Body of pancreas (tissue), 4 donors: ENCODE measurements at regions not wholly inside any gene's neighbourhood (a gene's known extent, or its start where the extent isn't known, plus 50 kb on each side); places are given as distances from the start of the nearest gene placed in this dataset.
A peak's percentile ranks its signal among the peaks of the same experiment; 100 is the strongest.

ENCODE experiments used
- ATAC-seq: fragments of 150-250 bp; one replicate; pipeline ENCODE4 v1.9.1; 2016
- DNase-seq, 4 donors: peaks; one replicate each; pipeline ENCODE4 v3.0.0-alpha.2; 2019
- H3K27ac ChIP-seq, 4 donors: fragments of 200-600 bp; sonication (generic); 1 replicate in 3 of 4; 2 replicates in 1 of 4; pipeline versions ENCODE4 v1.5.1 to v1.6.1; 2016 to 2019; ENCODE audit warnings: mild to moderate bottlenecking in 1 of 4, mixed read lengths in 1 of 4, moderate library complexity in 1 of 4
- H3K27me3 ChIP-seq, 2 donors: fragments of 200-600 bp; sonication (generic); one replicate each; pipeline ENCODE4 v1.6.0; 2016; ENCODE audit warnings: mild to moderate bottlenecking in 1 of 2
- H3K36me3 ChIP-seq, 2 donors: fragments of 200-600 bp; sonication (generic); replicated peaks in 1 of 2; 2 replicates each; pipeline ENCODE4 v1.5.1; 2016; ENCODE audit warnings: low read depth in 2 of 2; ENCODE audit not compliant: insufficient read depth in 1 of 2
- H3K4me1 ChIP-seq: fragments of 200-600 bp; sonication (generic); one replicate; pipeline ENCODE4 v1.6.0; 2016
- H3K4me3 ChIP-seq, 2 donors: fragments of 200-600 bp; sonication (generic); 1 replicate in 1 of 2; 2 replicates in 1 of 2; pipeline ENCODE4 v1.5.1; 2016 to 2019
- H3K9me3 ChIP-seq, 3 donors: fragments of 200-600 bp; sonication (generic); 1 replicate in 2 of 3; 2 replicates in 1 of 3; pipeline ENCODE4 v1.5.1; 2016
- POLR2A ChIP-seq, 3 donors: fragments of 450-650 bp; IDR thresholded peaks; one replicate each; pipeline ENCODE4 v1.6.1; 2016; ENCODE audit warnings: antibody characterized with exemption in 3 of 3, mild to moderate bottlenecking in 2 of 3
- WGBS, 2 donors: methylation state at CpG; one replicate each; pipeline ENCODE4 v1.1.5; 2017; 5-methylcytosine and 5-hydroxymethylcytosine counted together
- intact Hi-C: fragments of 100-400 bp; cut with DNase I; formaldehyde crosslinking; loops from one replicate; pipeline ENCODE4 v1.15.1; 2023
- TF ChIP-seq, protein P1 (sequence below), 7 experiments: fragments of 450-650 bp in 4 of 7; fragments of 200-600 bp in 3 of 7; sonication (generic) in 3 of 7; IDR thresholded peaks; one replicate each; pipeline ENCODE4 v1.5.1; 2016 to 2019; ENCODE audit warnings: antibody characterized with exemption in 7 of 7

DNA sequence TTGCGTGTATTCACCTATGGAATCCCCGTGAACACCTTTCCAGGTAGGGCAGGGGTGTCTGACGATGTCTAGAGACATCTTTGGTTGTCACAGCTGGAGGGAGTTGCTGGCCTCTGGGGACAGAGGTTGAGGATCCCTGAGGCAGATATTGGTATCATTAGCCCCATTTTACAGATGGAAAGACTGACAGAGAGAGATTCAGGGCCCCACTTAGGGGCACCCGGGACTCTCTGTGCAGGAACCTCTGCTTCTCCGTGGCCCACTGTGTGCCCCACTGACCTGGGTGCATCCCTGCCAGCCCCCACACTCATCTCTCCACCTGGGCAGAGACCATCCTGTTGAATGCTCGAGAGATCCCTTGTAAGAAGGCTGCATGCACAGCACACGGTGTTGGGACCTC is 111.2 kb downstream of the EDN3 start:
- ATAC-seq: no peak
- no peaks in the 10 kb centered on the region for H3K27me3 ChIP-seq
- WGBS, 2 donors: 59 to 64% methylated on average over 6 to 7 of the region's 7 CpGs
- H3K27ac ChIP-seq: no peak overlapping the region
- H3K4me3 ChIP-seq: no peak overlapping the region
- no peaks in the 10 kb centered on the region for H3K9me3 ChIP-seq
- no peak for DNase-seq
- TF ChIP-seq POLR2A (IDR thresholded peaks at IDR 0.05): no peak
- TF ChIP-seq, protein P1, sequence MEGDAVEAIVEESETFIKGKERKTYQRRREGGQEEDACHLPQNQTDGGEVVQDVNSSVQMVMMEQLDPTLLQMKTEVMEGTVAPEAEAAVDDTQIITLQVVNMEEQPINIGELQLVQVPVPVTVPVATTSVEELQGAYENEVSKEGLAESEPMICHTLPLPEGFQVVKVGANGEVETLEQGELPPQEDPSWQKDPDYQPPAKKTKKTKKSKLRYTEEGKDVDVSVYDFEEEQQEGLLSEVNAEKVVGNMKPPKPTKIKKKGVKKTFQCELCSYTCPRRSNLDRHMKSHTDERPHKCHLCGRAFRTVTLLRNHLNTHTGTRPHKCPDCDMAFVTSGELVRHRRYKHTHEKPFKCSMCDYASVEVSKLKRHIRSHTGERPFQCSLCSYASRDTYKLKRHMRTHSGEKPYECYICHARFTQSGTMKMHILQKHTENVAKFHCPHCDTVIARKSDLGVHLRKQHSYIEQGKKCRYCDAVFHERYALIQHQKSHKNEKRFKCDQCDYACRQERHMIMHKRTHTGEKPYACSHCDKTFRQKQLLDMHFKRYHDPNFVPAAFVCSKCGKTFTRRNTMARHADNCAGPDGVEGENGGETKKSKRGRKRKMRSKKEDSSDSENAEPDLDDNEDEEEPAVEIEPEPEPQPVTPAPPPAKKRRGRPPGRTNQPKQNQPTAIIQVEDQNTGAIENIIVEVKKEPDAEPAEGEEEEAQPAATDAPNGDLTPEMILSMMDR (IDR thresholded peaks at IDR 0.05): no peak
- intact Hi-C loops: no loop called here
- H3K4me1 ChIP-seq: no peaks in the 10 kb centered on the region
- no peaks in the 10 kb centered on the region for H3K36me3 ChIP-seq

DNA sequence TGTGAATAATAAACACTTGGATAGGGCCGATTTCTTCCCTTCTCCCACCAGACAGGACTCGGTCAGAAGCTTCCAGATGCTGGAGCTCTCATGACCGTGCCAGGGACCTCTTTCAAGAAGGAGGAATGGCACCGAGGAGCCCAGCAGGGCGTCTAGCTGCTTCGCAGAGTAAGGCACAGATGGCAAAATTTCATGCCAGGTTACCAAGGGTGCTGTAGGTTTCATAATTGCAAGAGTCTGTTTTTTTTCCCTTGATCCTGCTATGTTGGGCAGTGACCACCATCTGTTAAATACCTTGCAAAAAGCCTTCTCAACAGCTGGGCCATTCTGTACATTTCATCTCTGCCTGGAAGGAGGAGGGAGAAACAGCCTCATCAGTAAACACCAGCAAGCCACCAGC is 111.8 kb downstream of the EDN3 start:
- H3K27ac ChIP-seq: no peak overlapping the region
- no peaks in the 10 kb centered on the region for H3K36me3 ChIP-seq
- intact Hi-C loops: no loop called here
- WGBS, 2 donors: 61 to 66% methylated on average over 6 of the region's 6 CpGs
- H3K4me3 ChIP-seq: no peak overlapping the region
- DNase-seq (no peak), ATAC-seq (no peak)
- TF ChIP-seq, protein P1 (IDR thresholded peaks at IDR 0.05): no peak
- no peak for TF ChIP-seq POLR2A (IDR thresholded peaks at IDR 0.05)
- no peaks in the 10 kb centered on the region for H3K27me3 ChIP-seq
- H3K4me1 ChIP-seq: no peaks in the 10 kb centered on the region
- H3K9me3 ChIP-seq: no peaks in the 10 kb centered on the region

DNA sequence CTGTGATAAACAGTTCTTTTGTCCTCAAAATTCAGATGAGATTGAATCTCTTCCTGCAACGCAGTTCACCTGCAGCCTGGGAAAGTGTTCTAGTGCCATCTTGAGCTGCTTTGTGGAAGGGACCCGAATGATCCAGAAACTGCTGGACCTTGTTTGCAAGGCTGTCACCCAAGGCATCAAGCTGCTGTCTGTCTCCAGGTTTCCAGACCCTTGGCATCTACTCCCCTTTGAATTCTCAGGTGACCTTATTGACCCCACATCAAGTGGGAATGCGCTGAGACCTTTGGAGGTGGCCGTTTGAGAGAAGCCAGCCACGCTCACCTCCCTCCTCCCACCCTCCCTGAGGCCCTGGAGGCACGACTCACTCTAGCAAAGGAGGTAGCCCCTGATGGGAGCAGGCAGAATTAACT is 112.5 kb downstream of the EDN3 start:
- H3K4me1 ChIP-seq: no peaks in the 10 kb centered on the region
- WGBS, 2 donors: 42 to 44% methylated on average over 5 to 6 of the region's 6 CpGs
- ATAC-seq (no peak), DNase-seq (no peak)
- intact Hi-C loops: no loop called here
- TF ChIP-seq POLR2A (IDR thresholded peaks at IDR 0.05): no peak
- TF ChIP-seq, protein P1 (IDR thresholded peaks at IDR 0.05): peak in 1 of 7 experiments; percentile 5
- no peak overlapping the region for H3K27ac ChIP-seq
- H3K27me3 ChIP-seq: no peaks in the 10 kb centered on the region
- no peaks in the 10 kb centered on the region for H3K9me3 ChIP-seq
- H3K36me3 ChIP-seq: no peaks in the 10 kb centered on the region
- H3K4me3 ChIP-seq: no peak overlapping the region

DNA sequence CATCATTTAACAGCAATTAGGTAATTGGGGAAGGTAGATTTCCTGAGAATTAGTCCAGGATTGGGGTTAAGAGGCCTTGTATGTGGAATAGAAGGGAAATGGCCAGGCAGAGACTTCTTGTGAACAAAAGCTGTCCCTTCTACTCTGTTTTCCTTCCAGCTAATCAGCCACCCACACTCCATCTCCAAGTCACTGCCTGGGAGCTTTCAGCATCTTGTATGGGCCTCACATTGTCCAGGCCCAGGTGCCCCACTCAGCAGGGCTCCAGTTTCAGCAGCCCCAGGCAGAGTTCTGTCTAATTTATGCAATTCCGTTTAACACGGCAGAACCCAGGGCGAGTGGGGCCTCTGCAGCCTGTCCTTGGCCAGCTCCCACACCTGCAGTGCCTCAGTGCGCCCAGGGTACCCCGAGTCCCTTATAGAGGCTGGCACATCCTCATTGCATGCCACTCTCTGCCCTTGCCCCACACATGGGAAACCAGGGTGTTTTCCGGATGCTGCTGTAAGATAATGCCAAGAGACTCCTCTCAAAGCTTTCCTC is 113.0 kb downstream of the EDN3 start:
- Histone ChIP-seq H3K36me3 (no peaks in the 10 kb centered on the region), H3K4me3 (no peak overlapping the region), H3K27ac (no peak overlapping the region), H3K27me3 (no peaks in the 10 kb centered on the region), H3K4me1 (no peaks in the 10 kb centered on the region), H3K9me3 (no peaks in the 10 kb centered on the region)
- TF ChIP-seq POLR2A (IDR thresholded peaks at IDR 0.05): no peak
- TF ChIP-seq, protein P1 (IDR thresholded peaks at IDR 0.05): no peak
- DNase-seq: no peak
- intact Hi-C loops: no loop called here
- no peak for ATAC-seq
- 52 to 73% methylated on average over 5 to 6 of the region's 6 CpGs for WGBS, 2 donors

DNA sequence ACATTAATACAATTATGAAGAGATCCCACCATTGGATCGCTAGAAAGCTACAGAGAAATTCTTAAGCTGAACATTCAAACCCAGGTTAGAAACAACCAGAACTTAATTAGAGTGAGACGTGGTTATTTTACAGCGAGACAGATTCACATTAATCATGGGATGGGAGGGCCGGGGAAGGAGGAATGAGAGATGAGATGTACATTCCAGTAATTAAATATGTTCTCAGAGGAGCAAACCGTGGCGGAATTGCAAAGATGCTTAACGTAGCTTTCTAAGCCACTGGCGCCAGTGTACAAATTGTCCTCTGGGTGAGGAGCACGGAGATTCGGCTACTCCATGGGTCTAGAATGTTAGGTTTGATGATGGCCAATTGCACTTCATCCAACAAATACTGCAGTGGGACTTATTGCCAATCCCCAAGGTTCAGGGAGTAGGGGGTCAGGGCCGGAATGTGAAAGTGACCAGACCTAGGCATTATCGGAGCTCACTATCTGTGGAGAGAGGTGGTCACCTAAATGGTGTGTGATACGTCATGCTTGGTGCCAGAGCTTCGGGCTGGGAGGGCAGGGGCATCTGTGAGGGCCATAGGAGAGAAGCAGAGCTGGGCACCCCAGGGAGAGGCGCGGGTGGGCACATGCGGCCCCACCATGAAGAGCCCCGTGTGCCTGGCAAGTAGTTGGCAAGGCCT is 114.7 kb downstream of the EDN3 start:
- Histone ChIP-seq H3K36me3 (no peaks in the 10 kb centered on the region), H3K27ac (no peak overlapping the region), H3K4me1 (no peaks in the 10 kb centered on the region), H3K9me3 (no peaks in the 10 kb centered on the region), H3K27me3 (no peaks in the 10 kb centered on the region), H3K4me3 (no peak overlapping the region)
- WGBS, 2 donors: 76 to 77% methylated on average over 18 of the region's 18 CpGs
- no peak for DNase-seq
- TF ChIP-seq POLR2A (IDR thresholded peaks at IDR 0.05): no peak
- TF ChIP-seq, protein P1 (IDR thresholded peaks at IDR 0.05): no peak
- no peak for ATAC-seq
- intact Hi-C loops: no loop called here
